ENCODE measurements at regions not wholly inside any gene's neighbourhood (a gene's known extent, or its start where the extent isn't known, plus 50 kb on each side); places are given as distances from the start of the nearest gene placed in this dataset.
"Not testable (repeated sequence)": the region's sequence is repeated elsewhere in the genome, so short reads cannot be mapped to it uniquely, and the experiment has no call there.

GRCh38 chr2:147320146-147320545, 524.7 kb upstream of the ACVR2A start:
- Mint-ChIP-seq H3K4me3 (no peak overlapping the region), H3K36me3 (ENCODE audit: low read depth) (peaks cover 2% of the 10 kb centered on the region), H3K4me1 (no peaks in the 10 kb centered on the region), H3K27ac (no peak overlapping the region), H3K9me3 (peaks cover 15% of the 10 kb centered on the region), H3K27me3 (no peaks in the 10 kb centered on the region)
- ATAC-seq, result no peak
- no peak for DNase-seq

- DNase-seq (no peak), ATAC-seq (no peak)
- no peak overlapping the region for H3K27ac Mint-ChIP-seq
- H3K4me1 Mint-ChIP-seq, result no peaks in the 10 kb centered on the region
- no peaks in the 10 kb centered on the region for H3K36me3 Mint-ChIP-seq (ENCODE audit: low read depth)
- H3K27me3 Mint-ChIP-seq, result no peaks in the 10 kb centered on the region
- H3K9me3 Mint-ChIP-seq, result no peaks in the 10 kb centered on the region
- no peak overlapping the region for H3K4me3 Mint-ChIP-seq
Observed at GRCh38 chr2:147311058-147311430, 533.8 kb upstream of the ACVR2A start.

- ATAC-seq (no peak), DNase-seq (no peak)
- Mint-ChIP-seq H3K27me3 (no peaks in the 10 kb centered on the region), H3K4me3 (no peak overlapping the region), H3K36me3 (ENCODE audit: low read depth) (no peaks in the 10 kb centered on the region), H3K4me1 (no peaks in the 10 kb centered on the region), H3K27ac (no peak overlapping the region), H3K9me3 (no peaks in the 10 kb centered on the region)
Observed at GRCh38 chr2:147310335-147311057, 534.3 kb upstream of the ACVR2A start.

GRCh38 chr2:147297820-147298219, 547.0 kb upstream of the ACVR2A start:
- no peak for DNase-seq
- Mint-ChIP-seq H3K4me3 (no peak overlapping the region), H3K9me3 (peaks cover 3% of the 10 kb centered on the region), H3K36me3 (ENCODE audit: low read depth) (peaks cover 4% of the 10 kb centered on the region), H3K27me3 (no peaks in the 10 kb centered on the region), H3K27ac (peak overlapping the region; percentile 86), H3K4me1 (peaks cover 42% of the 10 kb centered on the region)
- ATAC-seq, result peak; percentile 71

GRCh38 chr2:147294825-147295392, 549.9 kb upstream of the ACVR2A start:
- DNase-seq, result no peak
- H3K9me3 Mint-ChIP-seq, result peaks cover 4% of the 10 kb centered on the region
- H3K4me1 Mint-ChIP-seq, result peaks cover 46% of the 10 kb centered on the region
- H3K36me3 Mint-ChIP-seq (ENCODE audit: low read depth), result peaks cover 4% of the 10 kb centered on the region
- peak overlapping the region; percentile 82 for H3K27ac Mint-ChIP-seq
- no peak overlapping the region for H3K4me3 Mint-ChIP-seq
- ATAC-seq, result no peak
- no peaks in the 10 kb centered on the region for H3K27me3 Mint-ChIP-seq

GRCh38 chr2:147293991-147294824, 550.6 kb upstream of the ACVR2A start:
- H3K4me1 Mint-ChIP-seq, result peaks cover 46% of the 10 kb centered on the region
- DNase-seq (no peak), ATAC-seq (peak; percentile 62)
- no peaks in the 10 kb centered on the region for H3K27me3 Mint-ChIP-seq
- peak overlapping the region; percentile 82 for H3K27ac Mint-ChIP-seq
- no peak overlapping the region for H3K4me3 Mint-ChIP-seq
- H3K9me3 Mint-ChIP-seq, result peaks cover 4% of the 10 kb centered on the region
- peaks cover 4% of the 10 kb centered on the region for H3K36me3 Mint-ChIP-seq (ENCODE audit: low read depth)

- peaks cover 12% of the 10 kb centered on the region for H3K9me3 Mint-ChIP-seq
- peak overlapping the region; percentile 11 for H3K27ac Mint-ChIP-seq
- ATAC-seq (peak; percentile 83), DNase-seq (no peak)
- no peaks in the 10 kb centered on the region for H3K27me3 Mint-ChIP-seq
- H3K4me3 Mint-ChIP-seq, result no peak overlapping the region
- no peaks in the 10 kb centered on the region for H3K36me3 Mint-ChIP-seq (ENCODE audit: low read depth)
- H3K4me1 Mint-ChIP-seq, result peaks cover 16% of the 10 kb centered on the region
Observed at GRCh38 chr2:147288131-147288530, 556.7 kb upstream of the ACVR2A start.

- no peaks in the 10 kb centered on the region for H3K36me3 Mint-ChIP-seq (ENCODE audit: low read depth)
- peaks cover 15% of the 10 kb centered on the region for H3K9me3 Mint-ChIP-seq
- no peaks in the 10 kb centered on the region for H3K4me1 Mint-ChIP-seq
- ATAC-seq (no peak), DNase-seq (no peak)
- no peak overlapping the region for H3K27ac Mint-ChIP-seq
- H3K27me3 Mint-ChIP-seq, result no peaks in the 10 kb centered on the region
- no peak overlapping the region for H3K4me3 Mint-ChIP-seq
Observed at GRCh38 chr2:147275943-147276342, 568.9 kb upstream of the ACVR2A start.

- no peak for DNase-seq
- no peaks in the 10 kb centered on the region for H3K36me3 Mint-ChIP-seq (ENCODE audit: low read depth)
Observed at GRCh38 chr2:147273628-147274027, 571.2 kb upstream of the ACVR2A start.

GRCh38 chr2:147273106-147273505, 571.7 kb upstream of the ACVR2A start:
- Mint-ChIP-seq H3K4me1 (no peaks in the 10 kb centered on the region), H3K36me3 (ENCODE audit: low read depth) (no peaks in the 10 kb centered on the region), H3K4me3 (no peak overlapping the region), H3K27me3 (no peaks in the 10 kb centered on the region), H3K9me3 (peaks cover 23% of the 10 kb centered on the region), H3K27ac (no peak overlapping the region)
- DNase-seq (no peak), ATAC-seq (no peak)

More at GRCh38 chr2:147273628-147274027, 571.2 kb upstream of the ACVR2A start:
- no peak for ATAC-seq
- Mint-ChIP-seq H3K4me3 (no peak overlapping the region), H3K9me3 (peaks cover 21% of the 10 kb centered on the region), H3K27ac (no peak overlapping the region), H3K4me1 (no peaks in the 10 kb centered on the region), H3K27me3 (no peaks in the 10 kb centered on the region)

GRCh38 chr2:147269581-147269980, 575.2 kb upstream of the ACVR2A start:
- not testable (repeated sequence) for H3K36me3 Mint-ChIP-seq (ENCODE audit: low read depth); H3K27ac Mint-ChIP-seq; ATAC-seq; H3K27me3 Mint-ChIP-seq; DNase-seq; H3K4me3 Mint-ChIP-seq; H3K4me1 Mint-ChIP-seq
- peaks cover 27% of the 10 kb centered on the region for H3K9me3 Mint-ChIP-seq

- H3K27ac Mint-ChIP-seq, result no peak overlapping the region
- no peaks in the 10 kb centered on the region for H3K4me1 Mint-ChIP-seq
- no peak for ATAC-seq
- peaks cover 1% of the 10 kb centered on the region for H3K36me3 Mint-ChIP-seq (ENCODE audit: low read depth)
- peaks cover 4% of the 10 kb centered on the region for H3K27me3 Mint-ChIP-seq
- H3K4me3 Mint-ChIP-seq, result no peak overlapping the region
- H3K9me3 Mint-ChIP-seq, result peaks cover 14% of the 10 kb centered on the region
- DNase-seq, result no peak
Observed at GRCh38 chr2:147260241-147260640, 584.6 kb upstream of the ACVR2A start.

GRCh38 chr2:147255812-147256211, 589.0 kb upstream of the ACVR2A start:
- no peaks in the 10 kb centered on the region for H3K4me1 Mint-ChIP-seq
- no peaks in the 10 kb centered on the region for H3K27me3 Mint-ChIP-seq
- H3K4me3 Mint-ChIP-seq, result no peak overlapping the region

GRCh38 chr2:147250652-147251356, 594.0 kb upstream of the ACVR2A start:
- no peak for DNase-seq
- Mint-ChIP-seq H3K27ac (no peak overlapping the region), H3K27me3 (no peaks in the 10 kb centered on the region), H3K4me3 (no peak overlapping the region), H3K9me3 (peaks cover 11% of the 10 kb centered on the region), H3K36me3 (ENCODE audit: low read depth) (no peaks in the 10 kb centered on the region), H3K4me1 (no peaks in the 10 kb centered on the region)
- no peak for ATAC-seq

More at GRCh38 chr2:147255812-147256211, 589.0 kb upstream of the ACVR2A start:
- Mint-ChIP-seq H3K9me3 (peaks cover 12% of the 10 kb centered on the region), H3K27ac (no peak overlapping the region), H3K36me3 (ENCODE audit: low read depth) (no peaks in the 10 kb centered on the region)
- DNase-seq (no peak), ATAC-seq (no peak)
